ENCODE measurements at regions not wholly inside any gene's neighbourhood (a gene's known extent, or its start where the extent isn't known, plus 50 kb on each side); places are given as distances from the start of the nearest gene placed in this dataset.
"Not testable (repeated sequence)": the region's sequence is repeated elsewhere in the genome, so short reads cannot be mapped to it uniquely, and the experiment has no call there.

- not testable (repeated sequence) for DNase-seq
These were observed 105.6 kb upstream of the ATL2 start for GRCh38 chr2:38482710-38483109.

GRCh38 chr2:38480617-38481016 is 103.5 kb upstream of the ATL2 start:
- no peak for DNase-seq

- DNase-seq = no peak
These were observed 99.9 kb upstream of the ATL2 start for GRCh38 chr2:38477006-38477405.

- no peak for DNase-seq
These were observed 98.5 kb upstream of the ATL2 start for GRCh38 chr2:38475567-38475881.

- peak; percentile 34 for DNase-seq
These were observed 97.9 kb upstream of the ATL2 start for GRCh38 chr2:38474715-38475566.

- DNase-seq = no peak
These were observed 97.0 kb upstream of the ATL2 start for GRCh38 chr2:38474021-38474456.

- DNase-seq = no peak
These were observed 96.4 kb upstream of the ATL2 start for GRCh38 chr2:38473333-38474005.

- no peak for DNase-seq
These were observed 93.0 kb upstream of the ATL2 start for GRCh38 chr2:38470115-38470514.

- DNase-seq = no peak
These were observed 90.8 kb upstream of the ATL2 start for GRCh38 chr2:38467768-38468455.

GRCh38 chr2:38466876-38467767 is 90.0 kb upstream of the ATL2 start:
- no peak for DNase-seq

GRCh38 chr2:38466409-38466808 is 89.3 kb upstream of the ATL2 start:
- DNase-seq = no peak

- peak; percentile 29 for DNase-seq
These were observed 88.7 kb upstream of the ATL2 start for GRCh38 chr2:38465789-38466127.

GRCh38 chr2:38464971-38465788 is 88.1 kb upstream of the ATL2 start:
- no peak for DNase-seq

GRCh38 chr2:38463752-38464151 is 86.7 kb upstream of the ATL2 start:
- no peak for DNase-seq

- peak; percentile 69 for DNase-seq
These were observed 85.1 kb upstream of the ATL2 start for GRCh38 chr2:38462121-38462661.

- DNase-seq = no peak
These were observed 84.4 kb upstream of the ATL2 start for GRCh38 chr2:38461470-38461869.

- DNase-seq = no peak
These were observed 83.2 kb upstream of the ATL2 start for GRCh38 chr2:38460313-38460712.

GRCh38 chr2:38454081-38454480 is 77.0 kb upstream of the ATL2 start:
- no peak for DNase-seq

- not testable (repeated sequence) for DNase-seq
These were observed 74.7 kb upstream of the ATL2 start for GRCh38 chr2:38451778-38452177.

GRCh38 chr2:38450509-38450908 is 73.4 kb upstream of the ATL2 start:
- DNase-seq = no peak

GRCh38 chr2:38448692-38449410 is 71.8 kb upstream of the ATL2 start:
- no peak for DNase-seq
